GM21717 (cell line): ENCODE measurements at regions not wholly inside any gene's neighbourhood (a gene's known extent, or its start where the extent isn't known, plus 50 kb on each side); places are given as distances from the start of the nearest gene placed in this dataset.
"Not testable (repeated sequence)": the region's sequence is repeated elsewhere in the genome, so short reads cannot be mapped to it uniquely, and the experiment has no call there.

ENCODE experiments used
- ATAC-seq: cut with Tn5 transposase; IDR thresholded peaks from one replicate; pipeline ENCODE4 v1.9.1; 2021; ENCODE audit warnings: mild to moderate bottlenecking, moderate library complexity; ENCODE audit not compliant: unreplicated experiment

- not testable (repeated sequence) for ATAC-seq
These were observed 201.2 kb downstream of the POTEC start for GRCh38 chr18:14342170-14342569.

- not testable (repeated sequence) for ATAC-seq
These were observed 203.8 kb upstream of the ZNF519 start for GRCh38 chr18:14336017-14336416.

- not testable (repeated sequence) for ATAC-seq
These were observed 189.0 kb upstream of the ZNF519 start for GRCh38 chr18:14321217-14321616.

GRCh38 chr18:14301255-14301654, 169.0 kb upstream of the ZNF519 start:
- ATAC-seq: not testable (repeated sequence)

- ATAC-seq: not testable (repeated sequence)
These were observed 162.8 kb upstream of the ZNF519 start for GRCh38 chr18:14295081-14295480.

GRCh38 chr18:14285053-14285452, 152.8 kb upstream of the ZNF519 start:
- no peak for ATAC-seq

- not testable (repeated sequence) for ATAC-seq
These were observed 143.2 kb upstream of the ZNF519 start for GRCh38 chr18:14275391-14275790.

GRCh38 chr18:14265637-14266410, 133.6 kb upstream of the ZNF519 start:
- ATAC-seq: not testable (repeated sequence)

- ATAC-seq: not testable (repeated sequence)
These were observed 130.6 kb upstream of the ZNF519 start for GRCh38 chr18:14262786-14263185.

GRCh38 chr18:14250084-14250677, 117.9 kb upstream of the ZNF519 start:
- not testable (repeated sequence) for ATAC-seq

- not testable (repeated sequence) for ATAC-seq
These were observed 107.0 kb upstream of the ZNF519 start for GRCh38 chr18:14239224-14239623.

GRCh38 chr18:14236356-14237048, 104.3 kb upstream of the ZNF519 start:
- ATAC-seq: not testable (repeated sequence)

- ATAC-seq: not testable (repeated sequence)
These were observed 93.0 kb upstream of the ZNF519 start for GRCh38 chr18:14225286-14225679.

GRCh38 chr18:14224551-14225285, 92.5 kb upstream of the ZNF519 start:
- ATAC-seq: not testable (repeated sequence)

- ATAC-seq: not testable (repeated sequence)
These were observed 91.7 kb upstream of the ZNF519 start for GRCh38 chr18:14223919-14224318.

GRCh38 chr18:14223231-14223822, 91.1 kb upstream of the ZNF519 start:
- not testable (repeated sequence) for ATAC-seq

GRCh38 chr18:14222354-14223221, 90.4 kb upstream of the ZNF519 start:
- not testable (repeated sequence) for ATAC-seq

GRCh38 chr18:14221689-14222088, 89.5 kb upstream of the ZNF519 start:
- ATAC-seq: no peak

GRCh38 chr18:14215952-14216351, 83.7 kb upstream of the ZNF519 start:
- not testable (repeated sequence) for ATAC-seq

GRCh38 chr18:14203424-14203823, 71.2 kb upstream of the ZNF519 start:
- ATAC-seq: not testable (repeated sequence)
